Stimulated activated CD4-positive, alpha-beta T cell treated with anti-CD3 and anti-CD28 coated beads, Interleukin-12 subunit alpha, Interleukin-12 subunit beta, amount 100 ng/mL, for 4 hours (primary cell): ENCODE measurements at regions not wholly inside any gene's neighbourhood (a gene's known extent, or its start where the extent isn't known, plus 50 kb on each side); places are given as distances from the start of the nearest gene placed in this dataset.
"Not testable (repeated sequence)": the region's sequence is repeated elsewhere in the genome, so short reads cannot be mapped to it uniquely, and the experiment has no call there.

Experiments used
- DNase-seq: peaks from one replicate; pipeline ENCODE4 v3.0.0-alpha.2; 2020

GRCh38 chr2:145573608-145574007, 1053.7 kb upstream of the ZEB2 start:
- no peak for DNase-seq

DNA sequence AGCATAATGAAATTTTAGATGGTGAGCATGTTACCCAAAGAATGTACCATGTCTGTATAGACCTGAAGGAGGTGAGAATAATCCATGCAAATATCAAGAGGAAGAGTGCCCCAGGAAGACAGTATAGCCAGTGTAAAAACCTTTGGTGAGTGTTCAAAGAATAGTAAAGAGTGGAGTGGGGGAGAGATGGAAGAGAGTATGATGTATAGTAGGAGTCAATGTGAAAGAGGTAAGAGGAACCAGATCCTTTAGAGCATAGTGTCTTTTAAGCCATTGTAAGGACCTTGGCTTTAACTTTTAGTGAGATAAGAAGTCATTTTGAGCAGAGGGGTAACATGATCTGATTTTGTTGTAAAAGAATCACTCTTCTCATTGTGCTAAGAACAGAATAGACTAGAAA, 1052.3 kb upstream of the ZEB2 start:
- DNase-seq: no peak

DNA sequence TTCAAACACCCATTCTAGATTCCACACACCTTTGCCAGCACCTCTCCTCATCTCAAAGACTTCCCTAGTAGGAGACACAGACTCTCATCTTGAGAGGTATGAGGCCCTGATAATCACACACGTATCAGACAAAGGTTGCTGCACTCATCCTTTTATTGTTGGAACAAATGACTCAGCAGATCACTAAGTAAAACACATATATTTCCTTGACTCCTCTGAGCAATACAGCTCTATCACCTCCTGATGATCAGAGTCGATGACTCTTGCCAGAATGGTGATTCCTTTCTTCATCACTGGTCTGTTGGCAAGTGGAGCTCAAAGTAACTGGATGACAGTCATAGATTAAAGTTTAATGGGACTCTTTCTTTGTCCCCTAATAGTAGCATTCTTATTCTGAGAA, 1049.2 kb upstream of the ZEB2 start:
- no peak for DNase-seq

DNA sequence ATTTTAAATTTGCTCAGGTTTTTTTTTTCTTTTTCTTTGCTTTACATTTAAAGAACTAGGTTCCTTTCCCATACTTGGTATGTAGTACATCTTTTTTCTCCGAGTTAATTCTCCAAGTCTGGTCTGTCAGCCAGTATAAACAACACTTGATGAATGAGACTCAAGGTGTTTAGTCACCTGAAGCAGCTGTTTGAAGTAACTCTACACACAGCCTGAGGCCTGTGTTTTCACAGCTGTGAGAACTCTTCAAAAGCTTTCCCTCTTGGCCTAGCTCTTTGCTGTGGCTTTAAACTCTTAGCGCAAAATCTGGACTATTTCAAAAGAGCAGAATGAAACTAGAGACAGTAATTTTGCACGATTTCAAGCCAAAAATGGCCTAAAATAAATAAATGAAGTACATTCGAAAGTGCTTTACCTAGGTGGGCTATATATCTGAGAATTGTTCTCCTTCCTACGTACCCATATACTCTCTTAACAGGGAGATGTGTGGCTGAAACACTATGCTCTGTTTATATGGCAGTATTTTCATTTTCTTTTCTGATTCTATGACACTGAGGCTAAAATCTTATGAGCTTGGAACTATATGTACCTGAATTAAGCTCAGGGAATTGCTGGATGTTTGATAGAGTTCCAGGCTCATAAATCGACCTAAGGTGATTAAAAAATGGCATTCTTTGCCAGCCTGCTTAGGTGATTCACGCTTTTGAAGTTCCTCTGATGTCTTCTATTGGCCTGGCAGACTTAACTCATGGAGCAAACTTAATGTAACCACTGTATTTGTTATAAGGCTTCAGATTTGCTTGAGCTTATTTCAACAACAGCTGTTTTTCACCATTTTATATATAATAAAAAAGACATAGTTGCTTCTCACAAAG, 1044.1 kb upstream of the ZEB2 start:
- no peak for DNase-seq

- no peak for DNase-seq
Measured at GRCh38 chr2:145561152-145561551, 1041.2 kb upstream of the ZEB2 start.

- DNase-seq: no peak
Measured at GRCh38 chr2:145558617-145559350, 1038.9 kb upstream of the ZEB2 start.

DNA sequence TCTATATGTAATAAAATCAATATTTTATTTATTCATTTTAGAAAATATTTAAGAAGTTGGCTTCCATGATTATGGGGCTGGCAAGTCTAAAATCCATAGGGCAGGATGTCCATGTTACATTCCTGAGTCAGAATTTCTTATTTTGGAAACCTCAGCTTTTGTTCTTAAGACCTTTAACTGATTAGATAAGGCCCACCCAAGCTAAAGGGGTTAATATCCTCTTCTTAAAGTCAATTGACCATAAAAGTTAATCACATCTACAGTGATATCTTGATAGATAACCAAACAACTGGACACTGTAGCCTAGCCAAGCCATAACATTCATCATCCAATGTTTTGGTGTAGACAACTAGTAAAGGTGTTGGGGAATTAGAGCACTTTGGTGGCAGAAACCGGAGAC, 1035.4 kb upstream of the ZEB2 start:
- no peak for DNase-seq

DNA sequence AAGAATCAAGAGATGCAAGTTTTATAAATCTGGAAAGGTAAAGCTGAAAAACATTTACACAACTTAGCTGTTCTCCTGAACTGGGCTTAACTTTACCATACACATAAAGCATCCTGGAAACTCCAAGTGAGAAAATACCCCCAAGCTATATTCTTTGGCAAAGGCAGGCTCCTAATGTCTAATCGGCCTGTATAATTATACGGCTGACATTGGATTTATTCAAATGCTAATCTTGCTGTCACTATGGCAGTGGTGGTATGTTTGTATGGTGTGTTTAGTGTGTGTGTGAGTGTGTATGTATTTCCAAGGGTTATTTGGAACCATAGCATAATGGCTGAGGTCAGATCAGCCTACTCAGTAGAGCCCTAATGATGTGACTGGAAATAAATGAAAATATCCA, 1031.8 kb upstream of the ZEB2 start:
- DNase-seq: no peak

GRCh38 chr2:145548479-145548878, 1028.6 kb upstream of the ZEB2 start:
- no peak for DNase-seq

GRCh38 chr2:145547620-145548019, 1027.7 kb upstream of the ZEB2 start:
- DNase-seq: no peak

GRCh38 chr2:145546091-145546490, 1026.2 kb upstream of the ZEB2 start:
- DNase-seq: no peak

DNA sequence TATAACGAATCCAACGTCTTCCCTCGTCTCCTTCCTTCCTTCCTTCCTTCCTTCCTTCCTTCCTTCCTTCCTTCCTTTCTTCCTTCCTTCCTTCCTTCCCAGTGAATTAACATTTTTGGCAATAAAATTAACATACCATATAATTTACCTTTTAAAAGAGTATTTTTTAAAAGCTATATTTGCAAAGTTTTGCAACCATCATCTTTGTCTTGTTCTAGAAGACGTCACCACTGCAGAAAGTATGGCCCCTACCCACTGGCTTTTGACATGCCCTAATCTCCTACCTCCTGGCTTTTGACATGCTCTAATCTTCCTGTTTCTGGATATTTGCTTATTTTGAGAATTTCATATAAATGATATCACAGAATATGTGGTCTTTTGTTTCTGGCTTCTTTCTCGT, 1023.9 kb upstream of the ZEB2 start:
- DNase-seq: no peak

DNA sequence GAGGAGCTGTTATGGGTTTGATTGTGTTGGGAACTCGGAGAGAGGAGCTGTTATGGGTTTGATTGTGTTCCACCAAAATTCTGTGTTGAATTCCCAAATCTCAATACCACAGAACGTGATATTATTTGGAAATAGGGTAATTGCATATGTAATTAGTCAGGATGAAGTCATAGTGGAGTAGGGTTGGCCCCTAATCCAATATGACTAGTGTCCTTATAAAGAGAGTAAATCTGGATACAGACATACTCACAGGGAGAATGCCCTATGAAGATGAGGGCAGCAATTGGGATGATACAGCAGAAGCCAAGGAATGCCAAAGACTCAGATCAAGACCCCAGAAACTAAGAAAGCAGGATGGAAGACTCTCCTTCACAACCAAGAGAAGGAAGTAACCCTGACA, 1023.2 kb upstream of the ZEB2 start:
- no peak for DNase-seq

DNA sequence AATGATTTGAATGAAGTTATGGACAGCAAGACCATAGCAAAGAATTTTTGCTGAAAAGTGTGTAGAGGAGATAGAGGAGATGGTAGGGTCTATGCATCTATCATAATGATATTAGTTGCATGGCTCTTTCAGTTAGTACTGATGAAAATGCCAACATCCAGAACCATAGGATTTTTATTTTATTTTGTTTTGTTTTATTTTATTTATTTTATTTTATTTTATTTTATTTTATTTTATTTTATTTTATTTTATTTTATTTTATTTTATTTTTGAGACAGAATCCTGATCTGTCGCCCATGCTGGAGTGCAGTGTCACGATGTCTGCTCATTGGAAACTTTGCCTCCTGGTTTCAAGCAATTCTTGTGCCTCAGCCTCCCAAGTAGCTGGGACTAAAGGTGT, 1021.1 kb upstream of the ZEB2 start:
- DNase-seq: no peak

GRCh38 chr2:145538661-145539350, 1018.9 kb upstream of the ZEB2 start:
- DNase-seq: no peak

DNA sequence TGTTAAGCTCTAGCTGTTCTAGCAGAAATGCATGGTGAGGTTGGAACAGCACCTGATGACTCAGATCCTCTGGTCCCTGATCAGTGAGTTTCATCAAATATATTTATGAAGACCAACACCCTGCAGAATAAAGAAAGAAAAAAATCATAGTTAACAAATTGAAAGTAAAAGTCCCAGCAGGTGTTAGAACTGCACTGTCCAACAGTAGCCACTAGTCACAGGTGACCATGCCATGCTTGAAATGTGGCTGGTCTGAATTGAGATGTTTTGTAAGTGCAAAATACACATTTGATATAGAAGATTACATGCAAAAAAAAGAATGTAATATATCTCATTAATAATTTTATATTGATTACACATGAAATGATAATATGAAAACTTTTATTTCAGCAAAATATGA, 1010.7 kb upstream of the ZEB2 start:
- no peak for DNase-seq

DNA sequence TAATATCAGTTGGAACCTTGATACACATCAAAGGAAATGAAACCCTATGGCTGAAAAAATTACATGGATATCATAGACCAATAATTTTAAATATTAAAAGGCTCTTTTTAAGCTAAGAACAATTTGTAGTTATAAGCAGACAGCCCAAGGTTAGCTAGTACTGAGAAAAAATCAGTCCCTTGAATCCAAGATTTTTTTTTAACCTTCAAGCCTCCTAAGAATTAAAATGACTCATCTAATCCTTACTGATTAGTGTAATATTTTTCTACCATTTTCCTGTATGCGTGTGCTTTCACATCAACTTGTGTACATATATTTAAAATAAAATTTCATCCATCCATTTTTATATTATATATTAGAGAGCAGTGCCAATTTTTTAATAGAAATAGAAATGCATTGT, 1004.9 kb upstream of the ZEB2 start:
- DNase-seq: no peak

GRCh38 chr2:145524303-145524702, 1004.4 kb upstream of the ZEB2 start:
- no peak for DNase-seq

- not testable (repeated sequence) for DNase-seq
Measured at GRCh38 chr2:145519254-145519653, 999.3 kb upstream of the ZEB2 start.

- no peak for DNase-seq
Measured at GRCh38 chr2:145511946-145512345, 992.0 kb upstream of the ZEB2 start.

- DNase-seq: no peak
Measured at GRCh38 chr2:145503511-145503910, 983.6 kb upstream of the ZEB2 start.

DNA sequence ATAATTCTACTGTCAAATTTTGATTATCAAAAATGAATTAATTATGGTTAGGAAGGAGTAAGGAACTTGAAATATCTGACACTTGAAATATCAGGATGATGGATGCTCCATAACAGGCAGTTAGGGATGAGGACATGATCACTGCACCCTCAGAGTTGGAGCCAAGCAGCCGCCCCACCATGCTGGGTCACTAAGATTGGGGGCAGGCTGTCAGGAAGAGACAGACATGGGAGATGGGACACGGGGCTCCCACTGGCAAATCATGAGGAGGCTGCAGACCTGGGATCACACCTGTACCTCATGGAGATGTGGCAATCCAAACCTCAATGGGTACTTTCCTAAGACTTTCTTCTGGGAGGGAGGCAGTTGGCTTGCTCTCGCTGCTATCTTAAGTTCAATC, 982.0 kb upstream of the ZEB2 start:
- no peak for DNase-seq

DNA sequence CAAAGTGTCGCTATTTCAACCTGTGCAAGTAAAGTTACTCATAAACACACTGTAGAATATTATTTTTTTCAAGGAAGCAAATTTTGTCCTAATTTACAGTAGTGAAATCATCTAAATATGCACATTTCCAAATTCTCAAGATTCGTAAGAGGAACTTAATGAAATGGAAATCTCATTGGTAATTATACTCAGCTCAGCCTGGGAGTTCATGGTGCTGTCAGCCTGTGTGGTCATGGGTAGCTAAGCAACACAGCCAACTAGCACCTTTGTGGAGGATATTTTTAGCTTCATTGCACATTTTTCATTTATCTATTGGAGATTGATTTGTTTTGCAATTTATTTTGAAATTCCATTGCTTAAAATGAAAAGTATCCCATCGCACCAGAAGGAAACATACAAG, 975.7 kb upstream of the ZEB2 start:
- DNase-seq: no peak

DNA sequence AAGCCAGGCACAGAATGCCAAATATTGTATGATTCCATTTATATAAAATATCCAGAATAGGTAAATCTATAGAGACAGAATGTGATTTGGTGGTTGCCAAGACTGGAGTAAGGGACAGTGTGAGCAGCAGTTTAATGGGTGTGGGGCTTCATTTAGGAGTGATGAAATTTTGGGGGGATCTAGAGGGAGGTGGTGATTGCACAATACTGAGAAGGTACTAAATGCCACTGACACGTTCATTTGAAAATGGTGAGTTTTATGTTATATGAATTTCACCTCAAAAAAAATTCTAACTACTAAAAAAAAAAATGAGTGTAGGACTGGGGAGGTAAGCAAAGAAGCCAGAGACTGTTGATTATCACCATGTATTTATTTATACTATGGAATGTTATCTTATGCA, 974.5 kb upstream of the ZEB2 start:
- DNase-seq: no peak
